ENCODE measurements at regions not wholly inside any gene's neighbourhood (a gene's known extent, or its start where the extent isn't known, plus 50 kb on each side); places are given as distances from the start of the nearest gene placed in this dataset.

- no peak for TF ChIP-seq CSRNP3 (CRISPR knock-in tag; IDR thresholded peaks at IDR 0.05)
- TF ChIP-seq SNAI2 (CRISPR knock-in tag; IDR thresholded peaks at IDR 0.05) = no peak
These were observed 168.4 kb upstream of the AMOT start for GRCh38 chrX:113009029-113009428.

Measured in SK-N-SH treated with all-trans-retinoic acid at 6 μM for 48 hours (cell line).